DND-41 (cell line): ENCODE measurements at regions not wholly inside any gene's neighbourhood (a gene's known extent, or its start where the extent isn't known, plus 50 kb on each side); places are given as distances from the start of the nearest gene placed in this dataset.

Experiments used
- ATAC-seq: fragments of 200-7000 bp; cut with Tn5 transposase; 3 replicates; pipeline ENCODE4 v1.9.1; 2021; ENCODE audit warnings: low read depth; ENCODE audit not compliant: insufficient read depth
- DNase-seq: peaks from one replicate; pipeline ENCODE4 v3.0.0-alpha.2; 2020
- H2AFZ ChIP-seq: 2 replicates; pipeline ENCODE4 v1.6.0; 2012; ENCODE audit warnings: low read depth, low read length
- H3K27ac ChIP-seq: 2 replicates; pipeline ENCODE4 v1.5.1; 2012; ENCODE audit warnings: low read length, inconsistent platforms
- H3K27me3 ChIP-seq: fragments of 200-600 bp; sonication (generic); 2 replicates; pipeline ENCODE4 v1.6.0; 2012; ENCODE audit warnings: low read length, mild to moderate bottlenecking, inconsistent platforms; ENCODE audit not compliant: insufficient read depth, poor library complexity
- H3K36me3 ChIP-seq: 2 replicates; pipeline ENCODE4 v1.5.1; 2012; ENCODE audit warnings: low read length, inconsistent platforms; ENCODE audit not compliant: insufficient read depth
- H3K4me1 ChIP-seq: 2 replicates; pipeline ENCODE4 v1.5.1; 2012; ENCODE audit warnings: mild to moderate bottlenecking, low read length; ENCODE audit not compliant: insufficient read depth
- H3K4me2 ChIP-seq: 2 replicates; pipeline ENCODE4 v1.6.0; 2012; ENCODE audit warnings: mild to moderate bottlenecking, moderate library complexity, low read length, inconsistent platforms; ENCODE audit not compliant: insufficient read depth
- H3K4me3 ChIP-seq, 2 experiments: fragments of 200-600 bp in 1 of 2; shearing (Covaris generic) in 1 of 2; 2 replicates each; pipeline ENCODE4 v1.5.1; 2012 to 2016; ENCODE audit warnings: inconsistent platforms in 2 of 2, low read length in 2 of 2, mild to moderate bottlenecking in 2 of 2, low read depth in 1 of 2, moderate library complexity in 1 of 2
- H3K79me2 ChIP-seq: 2 replicates; pipeline ENCODE4 v1.6.0; 2012; ENCODE audit warnings: low read length, inconsistent platforms; ENCODE audit not compliant: insufficient read depth
- H3K9ac ChIP-seq: 2 replicates; pipeline ENCODE4 v1.6.0; 2012; ENCODE audit warnings: low read depth, mild to moderate bottlenecking, inconsistent platforms, low read length, moderate library complexity
- H3K9me3 ChIP-seq: 2 replicates; pipeline ENCODE4 v1.5.1; 2012; ENCODE audit warnings: low read length, moderate library complexity, mild to moderate bottlenecking, inconsistent platforms; ENCODE audit not compliant: insufficient read depth, severe bottlenecking
- H4K20me1 ChIP-seq: 2 replicates; pipeline ENCODE4 v1.6.0; 2012; ENCODE audit warnings: low read length; ENCODE audit not compliant: insufficient read depth
- CTCF ChIP-seq: IDR thresholded peaks from 2 replicates; pipeline ENCODE4 v1.5.1; 2012; ENCODE audit warnings: borderline replicate concordance, low read length, moderate library complexity, mild to moderate bottlenecking; ENCODE audit not compliant: poor library complexity, severe bottlenecking; ENCODE audit errors: extremely low read depth
- EZH2 ChIP-seq: IDR thresholded peaks from 3 replicates; pipeline ENCODE4 v1.6.1; 2012; ENCODE audit warnings: borderline replicate concordance, low read depth, mild to moderate bottlenecking, moderate library complexity, low read length, inconsistent platforms; ENCODE audit not compliant: severe bottlenecking

GRCh38 chr6:132194529-132194928 is 206.7 kb downstream of the MOXD1 start:
- H3K4me1 ChIP-seq, result no peaks in the 10 kb centered on the region
- DNase-seq (no peak), ATAC-seq (no peak)
- no peak overlapping the region for H2AFZ ChIP-seq
- H3K27me3 ChIP-seq, result no peaks in the 10 kb centered on the region
- no peaks in the 10 kb centered on the region for H3K9me3 ChIP-seq
- H3K4me3 ChIP-seq, result no peak overlapping the region
- no peak overlapping the region for H3K9ac ChIP-seq
- TF ChIP-seq EZH2 (no peak), CTCF (no peak)
- H4K20me1 ChIP-seq, result no peaks in the 10 kb centered on the region
- no peaks in the 10 kb centered on the region for H3K79me2 ChIP-seq
- no peak overlapping the region for H3K27ac ChIP-seq
- no peak overlapping the region for H3K4me2 ChIP-seq
- no peaks in the 10 kb centered on the region for H3K36me3 ChIP-seq

- H3K36me3 ChIP-seq, result no peaks in the 10 kb centered on the region
- H3K9me3 ChIP-seq, result no peaks in the 10 kb centered on the region
- H2AFZ ChIP-seq, result no peak overlapping the region
- no peaks in the 10 kb centered on the region for H3K4me1 ChIP-seq
- ATAC-seq, result no peak
- H3K4me2 ChIP-seq, result no peak overlapping the region
- H3K79me2 ChIP-seq, result no peaks in the 10 kb centered on the region
- H3K9ac ChIP-seq, result no peak overlapping the region
- H3K27me3 ChIP-seq, result no peaks in the 10 kb centered on the region
- no peaks in the 10 kb centered on the region for H4K20me1 ChIP-seq
- TF ChIP-seq EZH2, result no peak
- TF ChIP-seq CTCF, result no peak
- H3K4me3 ChIP-seq, result no peak overlapping the region
- DNase-seq, result no peak
- H3K27ac ChIP-seq, result no peak overlapping the region
Measured at GRCh38 chr6:132192631-132193030, 208.6 kb downstream of the MOXD1 start.

- Histone ChIP-seq H3K36me3 (no peaks in the 10 kb centered on the region), H3K9me3 (no peaks in the 10 kb centered on the region), H4K20me1 (no peaks in the 10 kb centered on the region), H3K9ac (no peak overlapping the region), H3K4me3 (no peak overlapping the region), H2AFZ (no peak overlapping the region), H3K79me2 (no peaks in the 10 kb centered on the region), H3K4me1 (no peaks in the 10 kb centered on the region), H3K4me2 (no peak overlapping the region), H3K27me3 (no peaks in the 10 kb centered on the region), H3K27ac (no peak overlapping the region)
- TF ChIP-seq EZH2, result no peak
- TF ChIP-seq CTCF, result no peak
- DNase-seq, result no peak
- no peak for ATAC-seq
Measured at GRCh38 chr6:132190815-132191175, 210.5 kb downstream of the MOXD1 start.
